Fibroblast of skin of scalp (primary cell): ENCODE measurements at regions not wholly inside any gene's neighbourhood (a gene's known extent, or its start where the extent isn't known, plus 50 kb on each side); places are given as distances from the start of the nearest gene placed in this dataset.
A peak's percentile ranks its signal among the peaks of the same experiment; 100 is the strongest.
"Not testable (repeated sequence)": the region's sequence is repeated elsewhere in the genome, so short reads cannot be mapped to it uniquely, and the experiment has no call there.

Experiments
- DNase-seq: peaks from one replicate; pipeline ENCODE4 v3.0.0-alpha.2; 2013

DNA sequence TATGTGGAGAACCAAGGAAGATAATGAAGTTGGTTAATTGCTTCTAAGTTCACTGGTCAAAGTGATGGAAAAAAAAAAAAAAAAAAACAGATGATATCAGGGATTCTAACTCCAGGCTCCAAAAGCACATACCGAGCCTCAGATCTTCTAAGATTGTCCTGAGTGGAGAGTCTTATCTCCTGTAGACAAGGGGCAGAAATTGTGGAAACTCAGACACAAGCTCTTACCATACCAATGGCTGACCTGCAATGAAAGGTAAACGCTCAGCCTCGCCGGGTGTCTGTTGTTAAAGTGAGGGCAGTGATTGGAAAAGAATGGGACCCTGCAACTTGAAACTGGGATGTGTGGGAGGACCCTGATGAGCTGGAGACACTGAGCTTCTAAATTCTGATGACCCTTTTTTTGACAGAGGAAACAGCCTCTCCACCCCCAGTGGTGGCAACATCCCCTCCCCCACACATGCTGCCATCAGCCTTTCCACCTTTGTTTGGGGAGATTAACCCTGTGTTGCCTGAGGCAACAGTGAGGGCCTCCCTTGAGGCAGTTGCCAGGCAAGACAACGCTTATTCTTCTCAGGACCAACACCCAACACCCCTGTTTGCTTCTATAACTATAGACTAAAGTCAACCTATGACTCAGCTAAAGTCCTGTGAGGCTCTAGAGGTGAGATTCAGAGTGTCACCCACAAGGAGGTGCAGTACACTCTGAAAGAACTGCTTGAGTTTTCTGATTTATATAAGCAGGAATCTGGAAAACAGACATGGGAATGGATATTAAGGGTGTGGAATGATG, 154.0 kb downstream of the THBS2 start:
- DNase-seq: peak; percentile 49

DNA sequence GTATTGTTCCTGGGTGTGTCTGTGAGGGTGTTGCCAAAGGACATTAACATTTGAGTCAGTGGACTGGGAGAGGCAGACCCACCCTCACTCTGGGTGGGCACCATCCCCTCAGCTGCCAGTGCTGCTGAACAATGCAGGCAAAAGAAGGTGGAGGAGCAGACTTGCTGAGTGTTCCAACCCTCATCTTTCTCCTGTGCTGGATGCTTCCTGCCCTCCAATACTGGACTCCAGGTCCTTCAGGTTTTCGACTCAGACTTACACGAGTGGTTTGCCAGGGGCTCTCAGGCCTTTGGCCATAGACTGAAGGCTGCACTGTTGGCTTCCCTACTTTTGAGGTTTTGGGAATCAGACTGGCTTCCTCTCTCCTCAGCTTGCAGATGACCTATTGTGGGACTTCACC, 155.0 kb downstream of the THBS2 start:
- DNase-seq: not testable (repeated sequence)

DNA sequence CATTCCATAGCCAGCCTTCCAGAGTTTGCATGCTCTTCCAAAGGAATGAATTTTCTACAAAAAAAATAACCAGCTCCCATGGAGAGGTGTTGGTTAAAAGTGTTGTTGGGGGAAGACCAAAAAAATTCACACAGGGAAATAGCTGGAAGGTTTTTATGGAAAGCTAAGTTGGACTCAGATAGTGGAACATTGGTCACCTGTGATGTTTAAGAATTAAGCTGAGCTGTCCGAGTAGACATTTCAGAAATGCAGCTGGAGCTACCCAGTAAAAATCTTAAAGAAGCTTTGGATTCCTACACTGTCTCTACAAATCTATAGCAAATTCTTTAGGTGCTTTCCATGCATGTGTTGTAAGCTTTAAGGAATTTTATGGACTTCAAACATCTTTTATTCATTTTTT, 155.5 kb downstream of the THBS2 start:
- peak; percentile 75 for DNase-seq

DNA sequence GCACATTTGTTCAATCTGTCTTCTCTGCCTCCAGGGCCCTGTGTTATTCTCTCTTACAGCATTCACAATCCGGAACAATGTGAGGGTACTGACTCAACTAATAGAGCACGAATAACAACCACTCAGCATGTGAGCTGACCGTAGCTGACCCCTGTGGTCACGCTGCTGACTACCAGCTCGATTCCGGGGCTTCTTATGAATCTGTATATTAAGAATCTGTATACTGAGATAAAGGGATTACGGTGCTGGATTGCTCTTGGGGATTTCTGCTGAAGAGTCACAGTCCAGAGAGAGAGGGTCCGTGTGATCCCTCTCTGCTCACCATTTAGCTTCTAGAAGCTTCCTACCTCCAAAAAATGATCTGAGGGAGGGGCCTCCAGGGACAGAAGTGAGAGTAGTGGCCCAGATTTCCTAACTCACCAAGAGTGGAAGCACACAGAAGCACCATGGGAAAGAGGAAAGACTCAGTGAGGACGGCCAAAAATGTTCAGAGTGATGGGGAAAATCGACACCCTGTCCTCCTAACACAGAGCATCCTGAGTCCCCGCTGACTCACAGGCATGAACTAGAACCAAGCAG, 156.2 kb downstream of the THBS2 start:
- DNase-seq: peak; percentile 95

DNA sequence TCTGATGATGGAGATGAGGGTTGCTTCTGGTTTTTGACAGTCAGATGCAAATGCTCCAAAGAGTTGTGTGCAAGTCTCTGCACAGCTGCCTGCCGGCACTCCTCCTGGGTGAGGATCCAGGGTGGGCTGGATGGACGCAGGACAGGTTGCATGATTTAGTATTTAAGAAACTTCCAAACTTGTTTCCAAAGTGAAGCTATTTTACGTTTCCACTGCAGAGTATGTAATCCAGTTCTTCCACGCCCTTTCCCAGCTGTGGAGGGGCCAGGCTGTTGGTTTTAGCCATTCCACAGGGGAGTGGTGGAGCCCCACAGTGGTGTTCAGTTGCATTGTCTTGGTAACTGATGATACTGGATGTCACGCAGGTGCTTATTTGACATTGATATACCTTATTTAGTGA, 157.3 kb downstream of the THBS2 start:
- no peak for DNase-seq

DNA sequence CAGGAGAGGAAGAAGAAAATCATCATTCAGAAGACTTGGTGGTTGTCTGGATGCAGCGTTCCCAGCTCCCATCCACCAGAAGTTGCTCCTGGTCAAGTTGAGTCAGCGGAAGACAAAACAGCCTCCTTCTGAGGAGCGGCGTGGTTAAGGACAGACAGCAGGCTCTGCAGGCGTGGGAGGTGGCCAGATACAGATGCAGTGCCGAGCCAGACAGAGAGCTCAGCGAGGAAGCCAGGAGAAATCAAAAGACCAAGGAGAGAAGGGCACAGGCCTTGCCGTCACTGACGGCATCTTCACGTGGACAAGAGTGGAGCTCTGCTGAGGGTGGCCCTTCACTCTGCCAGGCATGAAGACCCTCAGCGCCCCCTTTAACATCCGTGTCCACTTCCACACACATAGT, 158.5 kb downstream of the THBS2 start:
- DNase-seq: no peak

DNA sequence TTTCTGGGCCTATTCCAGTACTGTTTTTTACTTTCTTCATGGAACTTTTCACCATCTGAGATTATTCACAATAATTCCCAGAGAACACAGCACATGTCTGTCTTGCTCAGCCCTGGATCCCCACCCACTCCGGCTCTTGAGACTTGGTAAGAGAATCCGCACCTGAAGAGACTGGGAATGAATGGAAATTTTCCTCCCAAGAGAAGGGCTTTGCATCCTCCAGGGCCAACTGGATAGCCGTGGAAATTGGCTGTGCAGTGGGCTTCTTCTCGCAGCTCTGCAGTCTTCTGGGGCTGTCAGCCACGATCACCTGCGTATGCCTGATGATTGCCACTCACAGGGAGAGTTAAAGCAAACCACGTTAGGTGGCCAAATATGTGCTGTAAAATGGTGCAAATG, 159.1 kb downstream of the THBS2 start:
- DNase-seq: no peak

DNA sequence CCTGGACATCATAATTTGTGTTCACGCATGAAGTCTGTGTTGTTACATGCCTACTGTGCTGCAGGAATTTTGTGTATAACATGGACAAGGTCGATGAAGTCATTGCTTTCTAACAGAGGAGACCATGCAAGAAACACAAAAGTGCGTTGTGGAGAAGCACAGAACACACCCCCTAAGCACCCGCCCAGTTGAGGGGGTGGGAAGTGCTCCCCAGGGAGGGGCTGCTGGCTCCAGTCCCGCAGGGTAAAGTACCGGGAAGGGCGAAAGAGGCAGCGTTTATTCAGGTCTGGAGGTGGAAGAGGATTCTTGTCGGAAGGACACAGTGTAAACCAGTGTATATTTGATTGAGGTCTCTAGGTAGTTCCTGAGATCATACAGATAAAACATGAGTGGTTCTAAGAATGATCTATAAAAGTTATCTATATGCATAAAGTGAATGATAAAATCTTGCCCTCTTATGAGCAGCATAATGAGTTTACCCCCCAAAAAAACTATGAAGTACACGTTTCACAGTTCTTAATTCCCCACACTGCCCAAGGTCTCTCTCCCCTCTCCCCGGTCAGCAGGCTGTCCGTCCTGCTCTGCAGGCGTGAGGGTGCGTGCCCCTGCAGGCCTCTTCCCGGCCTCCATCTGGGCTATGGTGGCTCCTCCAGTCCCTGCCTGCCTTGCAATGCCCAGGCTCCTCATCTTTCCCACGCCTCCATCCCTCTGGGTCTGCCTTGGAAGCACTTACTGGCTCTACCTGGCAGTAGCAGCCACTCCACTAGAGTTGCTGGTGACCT, 159.7 kb downstream of the THBS2 start:
- no peak for DNase-seq

DNA sequence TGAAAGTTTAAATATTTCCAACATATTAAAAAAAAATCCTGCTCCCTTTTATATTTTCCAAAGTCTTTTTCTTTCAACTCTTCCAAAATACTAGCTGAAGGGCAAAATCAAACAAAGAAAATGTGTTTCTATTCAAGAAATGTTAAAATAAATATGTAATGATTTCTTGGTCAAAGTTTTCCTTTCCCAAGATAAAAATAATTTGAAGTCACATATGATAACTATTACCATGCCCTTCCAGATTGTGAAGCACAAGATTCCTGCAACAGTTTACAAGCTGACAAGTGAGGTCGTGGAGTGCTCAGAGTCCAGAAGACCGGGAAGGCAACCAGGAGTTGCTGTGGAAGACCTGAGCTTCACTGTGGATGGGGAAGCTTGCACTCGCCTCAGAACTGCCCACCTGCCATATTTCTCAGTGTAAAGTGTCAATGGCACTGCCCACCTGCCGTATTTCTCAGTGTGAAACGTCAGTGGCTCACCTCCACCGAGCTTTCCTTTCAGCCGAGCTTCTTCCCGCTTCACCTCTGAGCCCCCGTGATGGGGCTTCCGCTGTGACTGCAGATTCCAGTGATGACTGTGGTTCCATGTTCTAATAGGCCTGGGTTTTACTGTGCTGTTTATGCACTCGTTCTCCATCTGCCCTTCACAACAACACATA, 160.5 kb downstream of the THBS2 start:
- no peak for DNase-seq

DNA sequence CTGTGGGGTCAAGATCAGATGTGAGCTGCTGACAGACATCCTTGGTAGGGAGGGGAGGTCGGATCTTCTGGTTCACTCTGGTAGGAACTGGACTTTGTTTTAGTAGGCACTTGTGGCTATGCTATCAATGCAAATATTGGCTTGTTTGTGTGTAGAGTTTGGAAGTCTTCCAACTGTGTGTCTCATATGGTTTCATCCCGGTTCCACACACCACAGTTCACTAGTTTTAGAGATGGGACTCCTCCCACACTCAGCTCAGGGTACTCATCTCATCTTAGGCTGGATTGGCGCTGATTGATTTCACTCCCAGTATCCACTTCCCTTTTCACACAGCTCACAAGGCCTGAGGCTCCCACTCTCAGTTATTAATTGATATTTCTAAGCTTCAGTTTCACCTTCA, 161.3 kb downstream of the THBS2 start:
- peak; percentile 51 for DNase-seq

DNA sequence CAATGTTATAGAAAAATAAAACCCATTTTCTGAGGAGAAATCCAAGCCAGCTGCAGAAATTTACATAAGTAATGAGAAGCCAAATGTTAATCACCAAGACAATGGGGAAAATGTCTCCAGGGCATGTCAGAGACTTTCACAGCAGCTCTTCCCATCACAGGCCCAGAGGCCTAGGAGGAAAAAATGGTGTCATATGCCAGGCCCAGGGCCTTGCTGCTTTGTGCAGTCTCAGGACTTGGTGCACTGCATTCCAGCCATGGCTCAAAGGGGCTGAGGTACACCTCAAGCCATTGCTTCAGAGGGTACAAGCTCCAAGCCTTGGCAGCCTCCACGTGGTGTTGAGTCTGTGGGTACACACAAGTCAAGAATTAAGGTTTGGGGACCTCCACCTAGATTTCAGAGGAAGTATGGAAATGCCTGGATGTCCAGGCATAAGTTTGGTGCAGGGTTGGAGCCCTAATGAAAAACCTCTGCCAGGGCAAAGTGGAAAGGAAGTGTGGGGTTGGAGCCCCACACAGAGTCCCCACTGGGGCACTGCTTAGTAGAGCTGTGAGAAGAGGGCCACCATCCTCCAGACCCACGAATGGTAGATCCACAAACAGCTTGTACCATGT, 163.0 kb downstream of the THBS2 start:
- DNase-seq: not testable (repeated sequence)

DNA sequence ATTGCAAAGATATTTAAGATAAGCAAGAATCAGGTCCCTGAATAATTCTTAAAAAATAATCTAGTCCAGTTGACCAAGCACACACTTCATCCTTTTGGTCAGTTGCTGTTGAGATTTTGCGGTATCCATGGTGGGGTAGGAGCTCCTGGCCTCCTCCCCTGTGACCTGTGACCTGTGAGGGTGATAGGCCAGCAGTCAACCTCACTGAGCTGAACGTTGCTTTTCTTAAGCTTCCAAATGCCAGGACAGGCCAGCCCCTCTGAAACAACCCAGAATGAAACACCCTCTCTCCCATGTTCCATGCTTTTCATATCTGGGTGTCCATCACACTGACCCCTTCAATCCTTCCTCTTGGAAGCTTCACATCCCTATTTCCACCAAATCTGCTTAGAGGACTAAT, 164.9 kb downstream of the THBS2 start:
- DNase-seq: no peak

DNA sequence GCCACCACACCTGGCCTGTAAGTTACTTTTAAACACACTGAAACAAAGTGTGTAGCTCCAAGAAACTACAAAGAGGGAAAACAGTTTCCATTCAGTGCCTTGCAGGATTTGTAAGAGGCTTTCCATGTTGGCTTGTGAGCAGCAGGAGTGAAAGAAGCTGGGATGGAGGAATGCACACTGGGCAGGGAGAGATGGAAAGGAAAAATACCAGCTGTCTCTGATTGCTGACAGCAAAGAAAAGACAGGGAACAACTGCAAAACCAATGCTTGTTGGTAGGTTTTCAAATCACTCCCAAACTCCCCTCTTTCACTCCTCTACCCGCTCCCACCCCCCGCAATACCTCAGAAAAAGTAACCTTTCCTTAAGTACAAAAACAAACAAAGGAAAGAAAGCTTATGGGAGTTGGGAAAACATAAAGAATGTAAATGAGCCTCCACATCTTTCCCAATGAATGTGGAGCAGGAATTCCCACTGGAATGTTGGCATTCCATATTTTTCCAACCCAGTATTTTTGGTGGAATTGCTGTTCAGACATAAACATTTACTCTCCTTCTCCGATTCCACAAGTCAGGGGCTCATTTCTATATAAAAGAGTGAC, 166.1 kb downstream of the THBS2 start:
- peak; percentile 85 for DNase-seq

DNA sequence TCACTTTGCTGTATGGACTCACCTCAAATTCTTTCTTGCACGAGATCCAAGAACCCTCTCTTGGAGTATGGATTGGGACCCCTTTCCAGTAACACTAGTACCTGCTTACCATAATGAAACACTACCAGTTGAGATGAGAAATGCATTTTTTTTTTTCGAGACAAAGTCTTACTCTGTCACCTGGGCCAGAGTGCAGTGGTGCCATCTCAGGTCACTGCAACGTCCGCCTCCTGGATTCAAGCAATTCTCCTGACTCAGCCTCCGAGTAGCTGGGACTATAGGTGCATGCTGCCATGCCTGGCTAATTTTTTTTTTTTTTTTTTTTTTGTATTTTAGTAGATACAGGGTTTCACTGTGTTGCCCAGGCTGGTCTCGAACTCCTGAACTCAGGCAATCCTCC, 167.0 kb downstream of the THBS2 start:
- not testable (repeated sequence) for DNase-seq

DNA sequence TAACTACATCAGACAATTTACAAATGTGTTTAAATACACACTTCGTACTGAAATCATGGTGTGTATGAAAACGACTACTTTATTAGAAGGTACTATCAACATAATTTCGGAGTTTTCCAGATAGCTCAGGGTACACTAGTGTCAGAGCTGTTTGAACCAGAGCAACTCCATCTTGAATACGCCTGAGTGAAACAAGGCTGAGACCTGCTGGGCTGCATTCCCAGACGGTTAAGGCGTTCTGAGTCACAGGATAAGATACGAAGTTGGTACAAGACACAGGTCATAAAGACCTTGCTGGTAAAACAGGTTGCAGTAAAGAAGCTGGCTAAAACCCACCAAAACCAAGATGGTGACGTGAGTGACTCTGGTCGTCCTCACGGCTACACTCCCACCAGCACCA, 167.6 kb downstream of the THBS2 start:
- no peak for DNase-seq

DNA sequence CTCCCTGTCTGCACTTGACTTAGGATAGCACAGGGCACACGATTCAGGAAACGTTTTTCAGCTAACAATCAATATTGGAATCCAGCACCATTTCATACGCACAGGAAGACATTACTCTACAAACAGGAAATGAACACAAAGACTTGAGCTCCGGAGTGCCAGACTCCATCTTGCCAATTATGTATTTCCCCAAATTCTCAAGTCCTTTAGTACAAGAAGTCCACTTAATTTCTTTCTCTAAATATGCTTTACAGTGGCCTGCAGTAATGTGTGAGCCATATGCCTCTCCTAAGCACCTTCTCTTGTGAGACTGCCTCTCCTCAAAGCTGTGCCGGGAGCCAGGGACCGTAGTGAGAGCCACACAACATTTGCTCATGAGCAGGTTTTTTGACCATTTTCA, 168.2 kb downstream of the THBS2 start:
- DNase-seq: no peak

DNA sequence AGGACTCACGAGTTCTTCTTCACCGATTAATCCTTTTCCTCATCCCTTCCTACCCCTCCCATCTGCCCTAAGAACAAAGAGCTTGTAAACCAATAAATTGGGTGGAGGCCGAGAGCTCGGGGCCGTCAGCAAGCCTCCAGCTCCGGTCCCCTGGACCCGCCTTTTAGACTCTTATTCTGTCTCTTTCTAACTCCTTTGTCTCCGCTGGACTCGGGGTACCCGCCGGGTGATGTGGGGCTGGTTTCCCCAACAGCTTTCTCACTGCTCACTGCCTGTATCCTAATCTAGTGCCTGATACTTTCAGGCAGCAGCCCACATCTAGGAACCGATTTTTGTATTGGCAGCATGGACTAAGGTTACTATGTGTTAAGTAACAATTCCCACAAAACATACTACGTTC, 169.1 kb downstream of the THBS2 start:
- DNase-seq: not testable (repeated sequence)

DNA sequence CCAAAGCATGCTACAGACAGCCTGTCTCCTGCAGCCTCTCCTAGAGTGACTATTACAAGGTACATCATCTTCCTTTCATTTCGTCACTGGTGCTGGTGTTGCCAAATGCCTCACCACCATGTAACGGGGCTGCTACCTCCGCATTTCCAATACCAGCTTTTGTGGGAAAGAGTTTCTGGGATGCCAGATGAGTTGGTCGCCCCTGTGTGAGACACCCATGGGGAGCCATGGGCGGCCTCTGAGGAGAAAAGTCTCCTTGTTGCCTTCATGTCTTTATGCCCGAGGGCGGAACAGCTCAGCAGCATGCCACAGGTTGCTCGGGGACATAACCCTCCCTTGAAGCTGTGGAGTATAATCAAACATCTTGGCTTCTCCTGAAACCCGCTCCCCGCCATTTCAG, 169.6 kb downstream of the THBS2 start:
- DNase-seq: no peak

DNA sequence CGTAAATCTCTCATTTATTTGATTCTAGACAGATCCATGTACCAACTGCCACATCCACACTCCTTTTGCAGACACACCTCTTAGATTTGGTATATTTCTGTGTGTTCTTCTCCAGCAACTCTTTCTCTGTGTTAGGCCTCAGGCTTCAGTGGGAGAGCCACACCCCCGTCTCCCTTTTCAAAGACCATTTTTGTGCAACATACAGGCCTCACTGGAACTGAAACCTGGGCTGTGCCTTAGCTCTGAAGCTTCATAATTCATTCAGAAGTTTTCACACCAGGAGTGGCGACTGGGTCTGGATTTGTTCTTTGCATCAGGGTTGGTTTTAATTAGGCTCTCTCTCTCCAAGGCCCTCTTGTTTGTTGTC, 170.2 kb downstream of the THBS2 start:
- no peak for DNase-seq

DNA sequence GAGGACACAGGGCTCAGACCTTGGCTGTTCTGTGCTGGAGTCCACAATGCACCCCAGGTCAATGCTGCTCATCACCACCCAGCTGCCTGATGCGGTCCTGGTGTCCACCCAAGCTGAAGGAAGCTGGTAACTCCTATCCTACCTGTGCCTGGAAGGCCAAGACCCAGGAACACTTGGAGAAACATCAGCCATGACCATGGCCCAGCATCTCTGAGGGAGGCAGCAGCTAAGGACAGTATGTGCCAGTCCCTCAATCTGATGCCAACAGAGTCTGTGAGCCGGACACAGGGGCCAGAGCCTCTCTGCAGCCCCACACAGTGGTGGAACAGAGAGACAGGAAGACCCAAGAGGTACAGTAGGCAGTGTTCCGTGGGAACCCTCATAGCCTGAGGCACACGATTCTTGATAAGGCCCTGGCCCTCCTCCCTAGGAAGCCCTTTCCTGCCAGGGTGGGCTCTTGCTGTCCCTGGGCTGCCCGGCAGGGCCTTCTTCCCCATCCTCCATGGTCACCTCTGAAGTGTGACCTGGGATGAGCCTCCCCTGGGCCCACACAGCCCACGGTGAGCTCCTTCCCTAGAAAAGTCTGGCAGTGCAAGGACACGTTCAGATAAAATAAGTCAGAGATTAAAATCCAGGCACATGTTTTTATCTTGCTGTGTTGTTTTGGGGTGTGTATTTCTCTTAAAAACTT, 170.7 kb downstream of the THBS2 start:
- DNase-seq: no peak

DNA sequence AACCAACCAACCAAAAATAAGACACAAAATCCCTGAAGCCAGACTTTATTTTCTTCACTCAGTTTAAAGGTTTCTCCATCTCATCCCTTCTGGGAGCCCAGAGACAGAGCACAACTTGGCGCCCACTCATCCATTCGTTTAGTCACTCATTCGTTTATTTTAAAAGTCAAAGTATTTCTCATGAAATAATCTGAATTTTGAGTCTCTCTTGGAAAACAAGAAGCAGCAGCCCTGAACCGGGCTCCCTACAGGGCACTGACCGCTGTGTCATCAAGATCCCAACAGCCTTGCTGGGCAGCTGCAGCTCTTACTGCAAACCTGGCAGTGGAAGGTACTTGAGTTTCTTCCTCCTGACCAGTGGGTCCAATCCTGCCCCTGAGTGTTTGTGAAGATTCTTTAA, 171.6 kb downstream of the THBS2 start:
- no peak for DNase-seq

DNA sequence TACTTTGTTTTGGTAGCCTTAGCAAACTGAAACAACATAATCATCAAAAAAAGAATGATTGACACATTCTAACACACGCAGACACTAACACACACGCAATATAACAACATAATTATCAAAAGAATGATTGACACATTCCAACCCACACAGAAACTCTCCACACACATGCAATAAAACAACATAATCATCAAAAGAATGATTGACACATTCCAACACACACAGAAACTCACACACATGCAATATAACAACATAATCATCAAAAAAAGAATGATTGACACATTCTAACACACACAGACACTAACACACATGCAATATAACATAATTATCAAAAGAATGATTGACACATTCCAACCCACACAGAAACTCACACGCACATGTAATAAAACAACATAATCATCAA, 172.4 kb downstream of the THBS2 start:
- DNase-seq: no peak
